Suprapubic skin (tissue), 4 donors: ENCODE measurements at regions not wholly inside any gene's neighbourhood (a gene's known extent, or its start where the extent isn't known, plus 50 kb on each side); places are given as distances from the start of the nearest gene placed in this dataset.

ENCODE experiments used
- DNase-seq, 2 donors: peaks; one replicate each; pipeline ENCODE4 v3.0.0-alpha.2; 2019; ENCODE audit warnings: low spot score in 2 of 2
- H3K27ac ChIP-seq: fragments of 200-600 bp; sonication (generic); one replicate; pipeline ENCODE4 v1.5.1; 2019
- H3K27me3 ChIP-seq: fragments of 200-600 bp; sonication (generic); one replicate; pipeline ENCODE4 v1.5.1; 2019
- H3K36me3 ChIP-seq: fragments of 200-600 bp; sonication (generic); one replicate; pipeline ENCODE4 v1.5.1; 2019
- H3K4me1 ChIP-seq: fragments of 200-600 bp; sonication (generic); one replicate; pipeline ENCODE4 v1.5.1; 2019
- H3K4me3 ChIP-seq: fragments of 200-600 bp; sonication (generic); one replicate; pipeline ENCODE4 v1.5.1; 2019; ENCODE audit warnings: mild to moderate bottlenecking
- H3K9me3 ChIP-seq: fragments of 200-600 bp; sonication (generic); one replicate; pipeline ENCODE4 v1.5.1; 2019
- CTCF ChIP-seq, 2 donors: fragments of 200-600 bp in 1 of 2; fragments of 450-650 bp in 1 of 2; sonication (generic) in 1 of 2; IDR thresholded peaks; one replicate each; pipeline ENCODE4 v1.5.1; 2016 to 2019; ENCODE audit warnings: antibody characterized with exemption in 2 of 2, mild to moderate bottlenecking in 1 of 2, moderate library complexity in 1 of 2
- EP300 ChIP-seq: sonication (generic); formaldehyde crosslinking; IDR thresholded peaks from one replicate; pipeline ENCODE4 v1.6.1; 2017; ENCODE audit warnings: antibody characterized with exemption
- POLR2A ChIP-seq, 2 donors: fragments of 450-650 bp; IDR thresholded peaks; one replicate each; pipeline ENCODE4 v1.6.1; 2017; ENCODE audit warnings: antibody characterized with exemption in 2 of 2, mild to moderate bottlenecking in 2 of 2, moderate library complexity in 2 of 2
- POLR2AphosphoS5 ChIP-seq, 3 donors: sonication (generic); formaldehyde crosslinking; IDR thresholded peaks; one replicate each; pipeline ENCODE4 v1.6.1; 2017; ENCODE audit warnings: antibody characterized with exemption in 3 of 3
- WGBS: methylation state at CpG from one replicate; pipeline ENCODE4 v1.1.5; 2018; 5-methylcytosine and 5-hydroxymethylcytosine counted together

- no peak for DNase-seq
- 92% methylated on average over 19 of the region's 20 CpGs for WGBS
- peaks cover 7% of the 10 kb centered on the region for H3K4me1 ChIP-seq
- H3K4me3 ChIP-seq = no peak overlapping the region
- no peak overlapping the region for H3K27ac ChIP-seq
- no peaks in the 10 kb centered on the region for H3K27me3 ChIP-seq
- no peaks in the 10 kb centered on the region for H3K36me3 ChIP-seq
- TF ChIP-seq CTCF (IDR thresholded peaks at IDR 0.05) (no peak), EP300 (no peak), POLR2A (IDR thresholded peaks at IDR 0.05) (no peak), POLR2AphosphoS5 (IDR thresholded peaks at IDR 0.05) (no peak)
- H3K9me3 ChIP-seq = no peaks in the 10 kb centered on the region
These were observed 345.4 kb upstream of the SALL3 start for GRCh38 chr18:78634061-78634696.

- 93% methylated on average over 24 of the region's 29 CpGs for WGBS
- peaks cover 10% of the 10 kb centered on the region for H3K4me1 ChIP-seq
- no peaks in the 10 kb centered on the region for H3K27me3 ChIP-seq
- no peaks in the 10 kb centered on the region for H3K36me3 ChIP-seq
- H3K27ac ChIP-seq = no peak overlapping the region
- TF ChIP-seq EP300 (no peak), POLR2AphosphoS5 (IDR thresholded peaks at IDR 0.05) (no peak), POLR2A (IDR thresholded peaks at IDR 0.05) (no peak), CTCF (IDR thresholded peaks at IDR 0.05) (no peak)
- no peak overlapping the region for H3K4me3 ChIP-seq
- H3K9me3 ChIP-seq = no peaks in the 10 kb centered on the region
- no peak for DNase-seq
These were observed 344.4 kb upstream of the SALL3 start for GRCh38 chr18:78635093-78635800.

GRCh38 chr18:78636260-78636659 is 343.4 kb upstream of the SALL3 start:
- no peaks in the 10 kb centered on the region for H3K36me3 ChIP-seq
- no peak overlapping the region for H3K4me3 ChIP-seq
- TF ChIP-seq EP300 (no peak), CTCF (IDR thresholded peaks at IDR 0.05) (no peak), POLR2A (IDR thresholded peaks at IDR 0.05) (no peak), POLR2AphosphoS5 (IDR thresholded peaks at IDR 0.05) (no peak)
- WGBS = 95% methylated on average over 2 of the region's 2 CpGs
- DNase-seq = no peak
- H3K9me3 ChIP-seq = no peaks in the 10 kb centered on the region
- no peak overlapping the region for H3K27ac ChIP-seq
- H3K4me1 ChIP-seq = peaks cover 10% of the 10 kb centered on the region
- no peaks in the 10 kb centered on the region for H3K27me3 ChIP-seq

- TF ChIP-seq CTCF (IDR thresholded peaks at IDR 0.05) = no peak
- no peak for TF ChIP-seq EP300
- TF ChIP-seq POLR2A (IDR thresholded peaks at IDR 0.05) = no peak
- no peak for TF ChIP-seq POLR2AphosphoS5 (IDR thresholded peaks at IDR 0.05)
- no peak for DNase-seq
- 91% methylated on average over 50 of the region's 70 CpGs for WGBS
- Histone ChIP-seq H3K27me3 (no peaks in the 10 kb centered on the region), H3K4me3 (no peak overlapping the region), H3K36me3 (no peaks in the 10 kb centered on the region), H3K4me1 (peaks cover 10% of the 10 kb centered on the region), H3K27ac (no peak overlapping the region), H3K9me3 (no peaks in the 10 kb centered on the region)
These were observed 341.9 kb upstream of the SALL3 start for GRCh38 chr18:78637442-78638402.
